Astrocyte (in vitro differentiated cells and primary cell): ENCODE measurements at regions not wholly inside any gene's neighbourhood (a gene's known extent, or its start where the extent isn't known, plus 50 kb on each side); places are given as distances from the start of the nearest gene placed in this dataset.

Experiments
- EZH2 ChIP-seq: IDR thresholded peaks from 2 replicates; pipeline ENCODE4 v1.6.1; 2012; ENCODE audit warnings: mild to moderate bottlenecking, low read length, inconsistent platforms; ENCODE audit not compliant: insufficient read depth
- TF ChIP-seq, protein P1 (sequence below): IDR thresholded peaks from 2 replicates; pipeline ENCODE4 v1.5.1; 2011; ENCODE audit warnings: low read depth, mild to moderate bottlenecking, inconsistent platforms, low read length, moderate library complexity; ENCODE audit not compliant: insufficient read depth

DNA sequence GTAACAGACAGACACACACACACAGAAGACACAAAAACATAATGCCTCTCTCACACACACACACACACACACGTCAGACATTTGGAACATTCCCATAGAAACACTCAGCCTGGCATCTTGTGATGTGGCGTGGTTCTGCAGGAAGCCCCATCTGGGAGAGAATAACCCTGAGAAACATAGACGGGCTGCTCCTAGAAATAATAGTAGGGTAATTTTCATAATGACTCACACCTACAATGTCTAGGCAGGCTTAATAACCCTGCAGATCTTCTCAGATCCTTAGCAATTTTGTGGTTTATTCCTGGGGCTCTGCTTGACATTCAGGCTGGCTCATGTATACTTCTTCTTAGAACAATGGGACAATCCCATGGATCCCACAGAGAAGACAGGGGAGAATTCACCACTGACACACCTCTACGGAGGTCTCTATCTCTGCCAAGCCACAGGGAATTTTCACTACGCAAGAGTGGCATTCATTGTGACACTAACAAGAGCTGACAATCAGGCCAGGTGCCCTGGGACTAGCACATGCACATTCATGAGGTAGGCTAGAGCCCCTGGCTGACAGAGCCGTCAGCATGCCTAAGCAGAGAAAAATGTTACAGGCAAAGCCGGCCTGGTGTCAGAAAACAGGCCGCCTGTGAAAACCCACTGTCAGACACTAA is 631.5 kb upstream of the TSPY4 start:
- TF ChIP-seq, protein P1, sequence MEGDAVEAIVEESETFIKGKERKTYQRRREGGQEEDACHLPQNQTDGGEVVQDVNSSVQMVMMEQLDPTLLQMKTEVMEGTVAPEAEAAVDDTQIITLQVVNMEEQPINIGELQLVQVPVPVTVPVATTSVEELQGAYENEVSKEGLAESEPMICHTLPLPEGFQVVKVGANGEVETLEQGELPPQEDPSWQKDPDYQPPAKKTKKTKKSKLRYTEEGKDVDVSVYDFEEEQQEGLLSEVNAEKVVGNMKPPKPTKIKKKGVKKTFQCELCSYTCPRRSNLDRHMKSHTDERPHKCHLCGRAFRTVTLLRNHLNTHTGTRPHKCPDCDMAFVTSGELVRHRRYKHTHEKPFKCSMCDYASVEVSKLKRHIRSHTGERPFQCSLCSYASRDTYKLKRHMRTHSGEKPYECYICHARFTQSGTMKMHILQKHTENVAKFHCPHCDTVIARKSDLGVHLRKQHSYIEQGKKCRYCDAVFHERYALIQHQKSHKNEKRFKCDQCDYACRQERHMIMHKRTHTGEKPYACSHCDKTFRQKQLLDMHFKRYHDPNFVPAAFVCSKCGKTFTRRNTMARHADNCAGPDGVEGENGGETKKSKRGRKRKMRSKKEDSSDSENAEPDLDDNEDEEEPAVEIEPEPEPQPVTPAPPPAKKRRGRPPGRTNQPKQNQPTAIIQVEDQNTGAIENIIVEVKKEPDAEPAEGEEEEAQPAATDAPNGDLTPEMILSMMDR: no peak
- TF ChIP-seq EZH2: no peak
